ENCODE measurements at regions not wholly inside any gene's neighbourhood (a gene's known extent, or its start where the extent isn't known, plus 50 kb on each side); places are given as distances from the start of the nearest gene placed in this dataset.

GRCh38 chr15:70476441-70476840 is 286.9 kb downstream of the UACA start:
- TF ChIP-seq CTCF (IDR thresholded peaks at IDR 0.05) = no peak
- TF ChIP-seq POLR2A (IDR thresholded peaks at IDR 0.05) = no peak
- no peak for TF ChIP-seq POLR2AphosphoS5 (IDR thresholded peaks at IDR 0.05)
